ENCODE measurements at regions not wholly inside any gene's neighbourhood (a gene's known extent, or its start where the extent isn't known, plus 50 kb on each side); places are given as distances from the start of the nearest gene placed in this dataset.

GRCh38 chr14:56065621-56066290 is 52.5 kb upstream of the PELI2 start:
- ChIA-PET CTCF (interaction anchor here (0.5 kb wide), 1 partner anchor 795 kb away, joined by 3 read pairs; no protein-coding TSS in a partner anchor), POLR2A (no interaction called here)
- DNase-seq, result peak; percentile 18
- Mint-ChIP-seq H3K27ac (no peak overlapping the region), H3K4me3 (no peak overlapping the region), H3K27me3 (peaks cover 4% of the 10 kb centered on the region), H3K4me1 (peaks cover 5% of the 10 kb centered on the region), H3K36me3 (ENCODE audit: low read depth) (no peaks in the 10 kb centered on the region), H3K9me3 (ENCODE audit: low read depth) (no peaks in the 10 kb centered on the region)
- peak; percentile 57 for ATAC-seq
- intact Hi-C loops (cut with DNase I, micrococcal nuclease), result no loop called here
